ENCODE measurements at regions not wholly inside any gene's neighbourhood (a gene's known extent, or its start where the extent isn't known, plus 50 kb on each side); places are given as distances from the start of the nearest gene placed in this dataset.

- no peak for DNase-seq (ENCODE audit: low read depth)
- in situ Hi-C loops (cut with HindIII; ENCODE audit: low sequenced_read_pairs) = no loop called here
Measured at GRCh38 chr5:74182603-74183002, 457.9 kb downstream of the ENC1 start.

GRCh38 chr5:74179701-74180100 is 460.8 kb downstream of the ENC1 start:
- H3K4me3 ChIP-seq (ENCODE audit: low read depth, low read length) = no peak overlapping the region
- no peak for TF ChIP-seq CTCF (IDR thresholded peaks at IDR 0.05; ENCODE audit: low read depth, low read length, missing control alignments)
- in situ Hi-C loops (cut with HindIII; ENCODE audit: low sequenced_read_pairs) = no loop called here
- no peak for DNase-seq (ENCODE audit: low read depth)

More at GRCh38 chr5:74182603-74183002, 457.9 kb downstream of the ENC1 start:
- no peak for TF ChIP-seq CTCF (IDR thresholded peaks at IDR 0.05; ENCODE audit: low read depth, low read length, missing control alignments)
- H3K4me3 ChIP-seq (ENCODE audit: low read depth, low read length) = no peak overlapping the region

- in situ Hi-C loops (cut with HindIII; ENCODE audit: low sequenced_read_pairs) = no loop called here
- DNase-seq (ENCODE audit: low read depth) = peak; percentile 95
- TF ChIP-seq CTCF (IDR thresholded peaks at IDR 0.05; ENCODE audit: low read depth, low read length, missing control alignments) = no peak
- no peak overlapping the region for H3K4me3 ChIP-seq (ENCODE audit: low read depth, low read length)
Measured at GRCh38 chr5:74179179-74179578, 461.3 kb downstream of the ENC1 start.

- no peak for DNase-seq (ENCODE audit: low read depth)
- in situ Hi-C loops (cut with HindIII; ENCODE audit: low sequenced_read_pairs) = no loop called here
- no peak overlapping the region for H3K4me3 ChIP-seq (ENCODE audit: low read depth, low read length)
- no peak for TF ChIP-seq CTCF (IDR thresholded peaks at IDR 0.05; ENCODE audit: low read depth, low read length, missing control alignments)
Measured at GRCh38 chr5:74177961-74178360, 462.6 kb downstream of the ENC1 start.

- in situ Hi-C loops (cut with HindIII; ENCODE audit: low sequenced_read_pairs) = no loop called here
- DNase-seq (ENCODE audit: low read depth) = no peak
- TF ChIP-seq CTCF (IDR thresholded peaks at IDR 0.05; ENCODE audit: low read depth, low read length, missing control alignments) = no peak
- no peak overlapping the region for H3K4me3 ChIP-seq (ENCODE audit: low read depth, low read length)
Measured at GRCh38 chr5:74174366-74174765, 466.2 kb downstream of the ENC1 start.

- DNase-seq (ENCODE audit: low read depth) = no peak
- H3K4me3 ChIP-seq (ENCODE audit: low read depth, low read length) = no peak overlapping the region
- in situ Hi-C loops (cut with HindIII; ENCODE audit: low sequenced_read_pairs) = no loop called here
- TF ChIP-seq CTCF (IDR thresholded peaks at IDR 0.05; ENCODE audit: low read depth, low read length, missing control alignments) = no peak
Measured at GRCh38 chr5:74173665-74174064, 466.9 kb downstream of the ENC1 start.

GRCh38 chr5:74173241-74173640 is 467.3 kb downstream of the ENC1 start:
- peak; percentile 99 for DNase-seq (ENCODE audit: low read depth)
- in situ Hi-C loops (cut with HindIII; ENCODE audit: low sequenced_read_pairs) = no loop called here
- no peak overlapping the region for H3K4me3 ChIP-seq (ENCODE audit: low read depth, low read length)
- no peak for TF ChIP-seq CTCF (IDR thresholded peaks at IDR 0.05; ENCODE audit: low read depth, low read length, missing control alignments)
